Liver (tissue), 3 donors: ENCODE measurements at regions not wholly inside any gene's neighbourhood (a gene's known extent, or its start where the extent isn't known, plus 50 kb on each side); places are given as distances from the start of the nearest gene placed in this dataset.

Experiments
- EGR1 ChIP-seq, 2 donors: IDR thresholded peaks; 2 replicates each; pipeline ENCODE4 v1.6.1; 2016 to 2018; ENCODE audit warnings: antibody characterized with exemption in 2 of 2, low read depth in 2 of 2
- JUND ChIP-seq, 2 donors: IDR thresholded peaks; 2 replicates each; pipeline ENCODE4 v1.6.1; 2016; ENCODE audit warnings: antibody characterized with exemption in 2 of 2
- RAD21 ChIP-seq, 2 donors: IDR thresholded peaks; 2 replicates each; pipeline ENCODE4 v1.6.1; 2016; ENCODE audit warnings: antibody characterized with exemption in 2 of 2, mild to moderate bottlenecking in 2 of 2
- TAF1 ChIP-seq: conservative IDR thresholded peaks from 2 replicates; pipeline ENCODE4 v1.6.1; 2016; ENCODE audit warnings: antibody characterized with exemption, mild to moderate bottlenecking
- YY1 ChIP-seq: IDR thresholded peaks from 2 replicates; pipeline ENCODE4 v1.6.1; 2016; ENCODE audit warnings: antibody characterized with exemption, mild to moderate bottlenecking
- TF ChIP-seq, protein P1 (sequence below): fragments of 150-350 bp; IDR thresholded peaks from 2 replicates; pipeline ENCODE4 v1.5.1; 2017; ENCODE audit warnings: improper control_type of control experiment, low read depth, low read length; ENCODE audit not compliant: missing input control
- TF ChIP-seq, protein P2 (sequence below): IDR thresholded peaks from 2 replicates; pipeline ENCODE4 v1.6.1; 2016; ENCODE audit warnings: antibody characterized with exemption
- donor health status: healthy.
- donor health status: healthy.

DNA sequence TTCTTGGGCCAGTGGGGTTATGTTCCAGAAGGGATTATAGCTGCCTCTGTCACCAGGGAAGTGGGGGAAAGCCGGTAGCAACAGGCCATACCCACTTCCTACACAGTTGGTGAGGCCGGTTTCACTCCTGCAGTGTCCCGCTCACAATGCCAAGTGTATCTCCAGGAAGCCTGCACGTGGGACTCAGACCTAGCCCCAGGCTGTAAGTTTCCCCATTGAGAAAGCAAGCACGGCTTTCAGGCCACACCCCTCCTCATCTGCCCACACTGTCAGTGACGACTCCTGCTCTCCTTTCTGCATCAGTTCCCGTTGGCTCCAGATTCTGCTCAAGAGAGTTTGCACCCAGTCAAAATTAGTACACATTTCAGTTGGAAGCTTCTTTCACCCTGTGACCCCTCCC is 51.6 kb upstream of the CPOX start:
- TF ChIP-seq, protein P1, sequence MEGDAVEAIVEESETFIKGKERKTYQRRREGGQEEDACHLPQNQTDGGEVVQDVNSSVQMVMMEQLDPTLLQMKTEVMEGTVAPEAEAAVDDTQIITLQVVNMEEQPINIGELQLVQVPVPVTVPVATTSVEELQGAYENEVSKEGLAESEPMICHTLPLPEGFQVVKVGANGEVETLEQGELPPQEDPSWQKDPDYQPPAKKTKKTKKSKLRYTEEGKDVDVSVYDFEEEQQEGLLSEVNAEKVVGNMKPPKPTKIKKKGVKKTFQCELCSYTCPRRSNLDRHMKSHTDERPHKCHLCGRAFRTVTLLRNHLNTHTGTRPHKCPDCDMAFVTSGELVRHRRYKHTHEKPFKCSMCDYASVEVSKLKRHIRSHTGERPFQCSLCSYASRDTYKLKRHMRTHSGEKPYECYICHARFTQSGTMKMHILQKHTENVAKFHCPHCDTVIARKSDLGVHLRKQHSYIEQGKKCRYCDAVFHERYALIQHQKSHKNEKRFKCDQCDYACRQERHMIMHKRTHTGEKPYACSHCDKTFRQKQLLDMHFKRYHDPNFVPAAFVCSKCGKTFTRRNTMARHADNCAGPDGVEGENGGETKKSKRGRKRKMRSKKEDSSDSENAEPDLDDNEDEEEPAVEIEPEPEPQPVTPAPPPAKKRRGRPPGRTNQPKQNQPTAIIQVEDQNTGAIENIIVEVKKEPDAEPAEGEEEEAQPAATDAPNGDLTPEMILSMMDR: no peak
- TF ChIP-seq TAF1 (no peak), YY1 (no peak), EGR1 (IDR thresholded peaks at IDR 0.05; ENCODE audit: low read depth in 2 of 2) (no peak), JUND (IDR thresholded peaks at IDR 0.05) (no peak), RAD21 (IDR thresholded peaks at IDR 0.05) (no peak)
- TF ChIP-seq, protein P2, sequence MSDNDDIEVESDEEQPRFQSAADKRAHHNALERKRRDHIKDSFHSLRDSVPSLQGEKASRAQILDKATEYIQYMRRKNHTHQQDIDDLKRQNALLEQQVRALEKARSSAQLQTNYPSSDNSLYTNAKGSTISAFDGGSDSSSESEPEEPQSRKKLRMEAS: no peak
